CD4-positive, alpha-beta memory T cell (primary cell): ENCODE measurements at regions not wholly inside any gene's neighbourhood (a gene's known extent, or its start where the extent isn't known, plus 50 kb on each side); places are given as distances from the start of the nearest gene placed in this dataset.

ENCODE experiments used
- CTCF ChIA-PET: fragments of 350-600 bp; sonication (Branson Sonifier 250); formaldehyde crosslinking; loops from one replicate; lab custom pipeline; 2021; ENCODE audit warnings: inconsistent platforms; ENCODE audit not compliant: partially characterized antibody; lab: Charles Lee
- POLR2A ChIA-PET: fragments of 350-600 bp; sonication (Branson Sonifier 250); formaldehyde crosslinking; loops from one replicate; lab custom pipeline; 2021; ENCODE audit not compliant: partially characterized antibody; lab: Charles Lee
- DNase-seq, 5 donors: peaks; one replicate each; pipeline versions ENCODE4 v3.0.0 to v3.0.0-alpha.2; 2020 to 2022; ENCODE audit warnings: mixed read lengths in 1 of 5
- H3K27ac ChIP-seq: one replicate; pipeline ENCODE4 v1.7.0; 2013; ENCODE audit warnings: low read depth, low read length
- H3K27me3 ChIP-seq: 2 replicates; pipeline ENCODE4 v1.7.0; 2013; ENCODE audit warnings: mild to moderate bottlenecking, low read length, moderate library complexity; ENCODE audit not compliant: insufficient read depth
- H3K36me3 ChIP-seq: 2 replicates; pipeline ENCODE4 v1.7.0; 2013; ENCODE audit warnings: mild to moderate bottlenecking, low read length, moderate library complexity; ENCODE audit not compliant: insufficient read depth
- H3K4me1 ChIP-seq: 2 replicates; pipeline ENCODE4 v1.7.0; 2013; ENCODE audit warnings: mild to moderate bottlenecking, low read length, moderate library complexity; ENCODE audit not compliant: insufficient read depth
- H3K4me3 ChIP-seq, 2 donors: one replicate each; pipeline ENCODE4 v1.7.0; 2013; ENCODE audit warnings: low read length in 2 of 2, mild to moderate bottlenecking in 1 of 2
- H3K9me3 ChIP-seq, 2 donors: one replicate each; pipeline ENCODE4 v1.7.0; 2013; ENCODE audit warnings: low read length in 2 of 2, control low read depth in 1 of 2; ENCODE audit not compliant: control insufficient read depth in 1 of 2
- H3K27ac Mint-ChIP-seq, 7 donors: one replicate each; pipeline ENCODE4 v1.8.0; 2020 to 2021; ENCODE audit warnings: mixed read lengths in 7 of 7, mild to moderate bottlenecking in 6 of 7, inconsistent platforms in 3 of 7, moderate library complexity in 3 of 7
- H3K27me3 Mint-ChIP-seq, 2 donors: one replicate each; pipeline ENCODE4 v1.8.0; 2020 to 2021; ENCODE audit warnings: mixed read lengths in 2 of 2
- H3K36me3 Mint-ChIP-seq, 2 donors: one replicate each; pipeline ENCODE4 v1.8.0; 2020 to 2021; ENCODE audit warnings: mixed read lengths in 2 of 2, inconsistent platforms in 1 of 2, mild to moderate bottlenecking in 1 of 2
- H3K4me1 Mint-ChIP-seq, 4 donors: one replicate each; pipeline ENCODE4 v1.8.0; 2020 to 2021; ENCODE audit warnings: mixed read lengths in 4 of 4, mild to moderate bottlenecking in 1 of 4
- H3K4me3 Mint-ChIP-seq, 8 donors: one replicate each; pipeline ENCODE4 v1.8.0; 2020 to 2021; ENCODE audit warnings: mixed read lengths in 8 of 8, mild to moderate bottlenecking in 7 of 8, moderate library complexity in 6 of 8, inconsistent platforms in 3 of 8
- H3K9me3 Mint-ChIP-seq, 8 donors: one replicate each; pipeline ENCODE4 v1.8.0; 2020 to 2021; ENCODE audit warnings: mixed read lengths in 8 of 8, mild to moderate bottlenecking in 5 of 8, inconsistent platforms in 3 of 8, moderate library complexity in 1 of 8
- intact Hi-C: fragments of 100-400 bp; cut with micrococcal nuclease; formaldehyde crosslinking; loops from one replicate; pipeline ENCODE4 v1.15.1; 2023

GRCh38 chrX:10893976-10894375, 217.2 kb upstream of the HCCS start:
- intact Hi-C loops, result no loop called here
- POLR2A ChIA-PET, result no interaction called here
- Mint-ChIP-seq H3K4me1 (no peaks in the 10 kb centered on the region), H3K9me3 (peaks cover 0 to 9% (median 1%) of the 10 kb centered on the region in 8 donors), H3K4me3 (no peak overlapping the region), H3K27ac (no peak overlapping the region), H3K27me3 (no peaks in the 10 kb centered on the region), H3K36me3 (no peaks in the 10 kb centered on the region)
- no peaks in the 10 kb centered on the region for H3K4me1 ChIP-seq
- no peaks in the 10 kb centered on the region for H3K27me3 ChIP-seq
- H3K36me3 ChIP-seq, result no peaks in the 10 kb centered on the region
- H3K27ac ChIP-seq, result no peak overlapping the region
- no peak overlapping the region for H3K4me3 ChIP-seq
- DNase-seq, result no peak
- CTCF ChIA-PET, result no interaction called here
- H3K9me3 ChIP-seq, result no peaks in the 10 kb centered on the region

- no peak overlapping the region for H3K4me3 ChIP-seq
- no peak overlapping the region for H3K27ac Mint-ChIP-seq
- H3K4me3 Mint-ChIP-seq, result no peak overlapping the region
- no peak overlapping the region for H3K27ac ChIP-seq
- no peaks in the 10 kb centered on the region for H3K36me3 Mint-ChIP-seq
- POLR2A ChIA-PET, result no interaction called here
- no peaks in the 10 kb centered on the region for H3K27me3 ChIP-seq
- no peaks in the 10 kb centered on the region for H3K27me3 Mint-ChIP-seq
- H3K9me3 ChIP-seq, result no peaks in the 10 kb centered on the region
- CTCF ChIA-PET, result no interaction called here
- intact Hi-C loops, result no loop called here
- no peaks in the 10 kb centered on the region for H3K36me3 ChIP-seq
- no peaks in the 10 kb centered on the region for H3K4me1 ChIP-seq
- no peaks in the 10 kb centered on the region for H3K4me1 Mint-ChIP-seq
- peaks cover 0 to 10% (median 1%) of the 10 kb centered on the region in 8 donors for H3K9me3 Mint-ChIP-seq
- DNase-seq, result no peak
Observed at GRCh38 chrX:10897768-10898167, 213.4 kb upstream of the HCCS start.

- Histone ChIP-seq H3K36me3 (no peaks in the 10 kb centered on the region), H3K27ac (no peak overlapping the region), H3K27me3 (no peaks in the 10 kb centered on the region), H3K4me1 (no peaks in the 10 kb centered on the region), H3K9me3 (no peaks in the 10 kb centered on the region), H3K4me3 (no peak overlapping the region)
- CTCF ChIA-PET, result no interaction called here
- peaks cover 3 to 15% (median 5%) of the 10 kb centered on the region in 8 donors for H3K9me3 Mint-ChIP-seq
- DNase-seq, result no peak
- POLR2A ChIA-PET, result no interaction called here
- intact Hi-C loops, result no loop called here
- H3K36me3 Mint-ChIP-seq, result no peaks in the 10 kb centered on the region
- no peaks in the 10 kb centered on the region for H3K4me1 Mint-ChIP-seq
- H3K4me3 Mint-ChIP-seq, result no peak overlapping the region
- no peak overlapping the region for H3K27ac Mint-ChIP-seq
- no peaks in the 10 kb centered on the region for H3K27me3 Mint-ChIP-seq
Observed at GRCh38 chrX:10900585-10901289, 210.4 kb upstream of the HCCS start.

- no peak overlapping the region for H3K4me3 ChIP-seq
- no peaks in the 10 kb centered on the region for H3K27me3 ChIP-seq
- no peaks in the 10 kb centered on the region for H3K36me3 ChIP-seq
- no peak overlapping the region for H3K27ac ChIP-seq
- intact Hi-C loops, result no loop called here
- ChIA-PET POLR2A (no interaction called here), CTCF (no interaction called here)
- no peak overlapping the region for H3K27ac Mint-ChIP-seq
- H3K4me3 Mint-ChIP-seq, result no peak overlapping the region
- H3K9me3 ChIP-seq, result no peaks in the 10 kb centered on the region
- H3K4me1 Mint-ChIP-seq, result no peaks in the 10 kb centered on the region
- no peaks in the 10 kb centered on the region for H3K27me3 Mint-ChIP-seq
- H3K9me3 Mint-ChIP-seq, result peaks cover 3 to 15% (median 5%) of the 10 kb centered on the region in 8 donors
- DNase-seq, result no peak
- no peaks in the 10 kb centered on the region for H3K36me3 Mint-ChIP-seq
- no peaks in the 10 kb centered on the region for H3K4me1 ChIP-seq
Observed at GRCh38 chrX:10901290-10901633, 209.9 kb upstream of the HCCS start.

- Mint-ChIP-seq H3K4me1 (no peaks in the 10 kb centered on the region), H3K9me3 (peaks cover 3 to 15% (median 5%) of the 10 kb centered on the region in 8 donors), H3K4me3 (no peak overlapping the region), H3K27ac (no peak overlapping the region), H3K27me3 (no peaks in the 10 kb centered on the region), H3K36me3 (no peaks in the 10 kb centered on the region)
- H3K9me3 ChIP-seq, result no peaks in the 10 kb centered on the region
- H3K4me3 ChIP-seq, result no peak overlapping the region
- intact Hi-C loops, result no loop called here
- ChIA-PET POLR2A (no interaction called here), CTCF (no interaction called here)
- H3K36me3 ChIP-seq, result no peaks in the 10 kb centered on the region
- DNase-seq, result no peak
- no peaks in the 10 kb centered on the region for H3K27me3 ChIP-seq
- H3K4me1 ChIP-seq, result no peaks in the 10 kb centered on the region
- H3K27ac ChIP-seq, result no peak overlapping the region
Observed at GRCh38 chrX:10902001-10902400, 209.1 kb upstream of the HCCS start.

GRCh38 chrX:10903523-10903922, 207.6 kb upstream of the HCCS start:
- Mint-ChIP-seq H3K27me3 (no peaks in the 10 kb centered on the region), H3K4me3 (no peak overlapping the region), H3K36me3 (no peaks in the 10 kb centered on the region), H3K9me3 (peaks cover 0 to 24% (median 6%) of the 10 kb centered on the region in 8 donors), H3K4me1 (no peaks in the 10 kb centered on the region), H3K27ac (no peak overlapping the region)
- no peak overlapping the region for H3K27ac ChIP-seq
- H3K4me1 ChIP-seq, result no peaks in the 10 kb centered on the region
- H3K27me3 ChIP-seq, result no peaks in the 10 kb centered on the region
- no peak for DNase-seq
- H3K9me3 ChIP-seq, result no peaks in the 10 kb centered on the region
- intact Hi-C loops, result no loop called here
- ChIA-PET POLR2A (no interaction called here), CTCF (no interaction called here)
- H3K4me3 ChIP-seq, result no peak overlapping the region
- no peaks in the 10 kb centered on the region for H3K36me3 ChIP-seq

GRCh38 chrX:10904220-10904619, 206.9 kb upstream of the HCCS start:
- Mint-ChIP-seq H3K27me3 (no peaks in the 10 kb centered on the region), H3K27ac (no peak overlapping the region), H3K9me3 (peaks cover 0 to 24% (median 5%) of the 10 kb centered on the region in 8 donors), H3K4me1 (no peaks in the 10 kb centered on the region), H3K4me3 (no peak overlapping the region), H3K36me3 (no peaks in the 10 kb centered on the region)
- intact Hi-C loops, result no loop called here
- Histone ChIP-seq H3K4me1 (no peaks in the 10 kb centered on the region), H3K27ac (no peak overlapping the region), H3K9me3 (no peaks in the 10 kb centered on the region), H3K4me3 (no peak overlapping the region), H3K27me3 (no peaks in the 10 kb centered on the region), H3K36me3 (no peaks in the 10 kb centered on the region)
- DNase-seq, result no peak
- CTCF ChIA-PET, result interaction anchor here (0.7 kb wide), 1 partner anchor 8 kb away, joined by 3 read pairs; no protein-coding TSS in a partner anchor
- POLR2A ChIA-PET, result no interaction called here
